MCF 10A (cell line): ENCODE measurements at regions not wholly inside any gene's neighbourhood (a gene's known extent, or its start where the extent isn't known, plus 50 kb on each side); places are given as distances from the start of the nearest gene placed in this dataset.

Source experiments
- BruUV-seq: library from RNA; stranded (reverse); fragments of 400-500 nt; replicated peaks from 2 replicates; lab custom pipeline; 2021; lab: Mats Ljungman, UMichigan
- CTCF ChIA-PET: fragments of 300-600 bp; sonication (Branson Sonifier 250); formaldehyde crosslinking; extraction: SDS; loops from one replicate; lab custom pipeline; 2021; ENCODE audit warnings: antibody characterized with exemption, inconsistent platforms; lab: Yijun Ruan, JAX
- POLR2A ChIA-PET: fragments of 300-600, 350-650 bp; sonication (Branson Sonifier 250); formaldehyde crosslinking; extraction: SDS; loops from one replicate; lab custom pipeline; 2020; ENCODE audit warnings: antibody characterized with exemption, inconsistent platforms; lab: Yijun Ruan, JAX
- DNase-seq: peaks from one replicate; pipeline ENCODE4 v3.0.0-alpha.2; 2018; ENCODE audit not compliant: unreplicated experiment
- H3K27ac Mint-ChIP-seq: one replicate; pipeline ENCODE4 v1.8.0; 2022; ENCODE audit warnings: mild to moderate bottlenecking, low read depth, mixed read lengths; ENCODE audit not compliant: unreplicated experiment
- H3K27me3 Mint-ChIP-seq: one replicate; pipeline ENCODE4 v1.8.0; 2022; ENCODE audit warnings: mixed read lengths; ENCODE audit not compliant: insufficient read depth, unreplicated experiment
- H3K36me3 Mint-ChIP-seq: one replicate; pipeline ENCODE4 v1.8.0; 2022; ENCODE audit warnings: mild to moderate bottlenecking, moderate library complexity, mixed read lengths; ENCODE audit not compliant: insufficient read depth, unreplicated experiment
- H3K4me1 Mint-ChIP-seq: one replicate; pipeline ENCODE4 v1.8.0; 2022; ENCODE audit warnings: mixed read lengths; ENCODE audit not compliant: insufficient read depth, unreplicated experiment
- H3K4me3 Mint-ChIP-seq: one replicate; pipeline ENCODE4 v1.8.0; 2022; ENCODE audit warnings: mild to moderate bottlenecking, moderate library complexity, mixed read lengths; ENCODE audit not compliant: unreplicated experiment
- H3K9me3 Mint-ChIP-seq: one replicate; pipeline ENCODE4 v1.8.0; 2022; ENCODE audit warnings: mixed read lengths; ENCODE audit not compliant: unreplicated experiment
- CTCF ChIP-seq: fragments of 200-600 bp; IDR thresholded peaks from one replicate; pipeline ENCODE4 v1.8.0; 2022; ENCODE audit warnings: antibody characterized with exemption, mild to moderate bottlenecking; ENCODE audit not compliant: unreplicated experiment
- intact Hi-C: fragments of 100-400 bp; cut with micrococcal nuclease; formaldehyde crosslinking; loops from 2 replicates; pipeline ENCODE4 v1.14.1; 2022

- no peak overlapping the region for H3K27ac Mint-ChIP-seq
- ChIA-PET POLR2A (no interaction called here), CTCF (no interaction called here)
- no peak for TF ChIP-seq CTCF
- no peak for DNase-seq
- no peaks in the 10 kb centered on the region for H3K4me1 Mint-ChIP-seq
- peaks cover 20% of the 10 kb centered on the region for H3K27me3 Mint-ChIP-seq
- H3K36me3 Mint-ChIP-seq, result peaks cover 4% of the 10 kb centered on the region
- H3K4me3 Mint-ChIP-seq, result no peak overlapping the region
- no TSS peak for BruUV-seq
- intact Hi-C loops, result no loop called here
- H3K9me3 Mint-ChIP-seq, result peaks cover 12% of the 10 kb centered on the region
These were observed 297.8 kb downstream of the SH3GL2 start for GRCh38 chr9:17876687-17877086.

- peaks cover under 1% of the 10 kb centered on the region for H3K27me3 Mint-ChIP-seq
- no peak for TF ChIP-seq CTCF
- H3K4me1 Mint-ChIP-seq, result no peaks in the 10 kb centered on the region
- intact Hi-C loops, result no loop called here
- ChIA-PET POLR2A (no interaction called here), CTCF (no interaction called here)
- no TSS peak for BruUV-seq
- H3K36me3 Mint-ChIP-seq, result peaks cover 4% of the 10 kb centered on the region
- DNase-seq, result no peak
- no peak overlapping the region for H3K27ac Mint-ChIP-seq
- no peak overlapping the region for H3K4me3 Mint-ChIP-seq
- H3K9me3 Mint-ChIP-seq, result peaks cover 6% of the 10 kb centered on the region
These were observed 300.0 kb downstream of the SH3GL2 start for GRCh38 chr9:17878810-17879370.

- no peaks in the 10 kb centered on the region for H3K27me3 Mint-ChIP-seq
- no TSS peak for BruUV-seq
- H3K36me3 Mint-ChIP-seq, result no peaks in the 10 kb centered on the region
- intact Hi-C loops, result no loop called here
- DNase-seq, result no peak
- no peaks in the 10 kb centered on the region for H3K9me3 Mint-ChIP-seq
- H3K4me1 Mint-ChIP-seq, result no peaks in the 10 kb centered on the region
- ChIA-PET CTCF (interaction anchor here (0.5 kb wide), 1 partner anchor 318 kb away, joined by 4 read pairs; no protein-coding TSS in a partner anchor), POLR2A (no interaction called here)
- TF ChIP-seq CTCF, result no peak
- no peak overlapping the region for H3K27ac Mint-ChIP-seq
- no peak overlapping the region for H3K4me3 Mint-ChIP-seq
These were observed 302.5 kb downstream of the SH3GL2 start for GRCh38 chr9:17881371-17881770.

GRCh38 chr9:17882688-17883594 is 304.1 kb downstream of the SH3GL2 start:
- H3K27ac Mint-ChIP-seq, result no peak overlapping the region
- no peaks in the 10 kb centered on the region for H3K36me3 Mint-ChIP-seq
- no peaks in the 10 kb centered on the region for H3K9me3 Mint-ChIP-seq
- intact Hi-C loops, result no loop called here
- ChIA-PET POLR2A (no interaction called here), CTCF (interaction anchor here (0.7 kb wide), 1 partner anchor 256 kb away, joined by 3 read pairs; no protein-coding TSS in a partner anchor)
- no peaks in the 10 kb centered on the region for H3K27me3 Mint-ChIP-seq
- H3K4me3 Mint-ChIP-seq, result no peak overlapping the region
- peaks cover 6% of the 10 kb centered on the region for H3K4me1 Mint-ChIP-seq
- no TSS peak for BruUV-seq
- DNase-seq, result no peak
- no peak for TF ChIP-seq CTCF
